HG02981 (cell line): ENCODE measurements at regions not wholly inside any gene's neighbourhood (a gene's known extent, or its start where the extent isn't known, plus 50 kb on each side); places are given as distances from the start of the nearest gene placed in this dataset.

Experiments
- ATAC-seq: cut with Tn5 transposase; IDR thresholded peaks from one replicate; pipeline ENCODE4 v1.9.1; 2021; ENCODE audit warnings: mild to moderate bottlenecking, moderate library complexity; ENCODE audit not compliant: unreplicated experiment

GRCh38 chr17:68665373-68665772, 64.2 kb upstream of the FAM20A start:
- ATAC-seq, result no peak

- ATAC-seq, result no peak
Measured at GRCh38 chr17:68662479-68662878, 61.3 kb upstream of the FAM20A start.

- no peak for ATAC-seq
Measured at GRCh38 chr17:68662037-68662432, 60.9 kb upstream of the FAM20A start.

GRCh38 chr17:68661265-68662036, 60.3 kb upstream of the FAM20A start:
- no peak for ATAC-seq

- no peak for ATAC-seq
Measured at GRCh38 chr17:68660302-68660701, 59.1 kb upstream of the FAM20A start.

GRCh38 chr17:68658999-68659780, 58.0 kb upstream of the FAM20A start:
- ATAC-seq, result no peak

DNA sequence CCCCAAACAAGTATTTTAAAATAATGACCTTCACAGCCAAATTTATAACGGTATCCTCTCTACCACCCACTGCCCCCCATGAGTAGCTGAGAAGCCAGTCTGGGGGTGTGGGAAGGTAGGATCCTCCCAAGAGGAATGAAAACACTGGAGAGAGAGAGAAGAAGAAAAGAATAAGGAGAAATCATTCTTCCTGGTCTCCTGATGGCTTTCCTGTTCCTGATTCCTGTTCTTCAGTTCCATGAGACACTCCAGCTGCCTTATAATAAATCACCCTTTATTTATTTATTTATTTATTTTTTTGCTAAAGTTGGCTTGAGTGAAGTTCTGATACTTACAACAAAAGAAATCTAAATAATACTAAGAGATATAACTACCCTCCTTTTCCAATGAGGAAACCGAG, 56.4 kb upstream of the FAM20A start:
- no peak for ATAC-seq

- ATAC-seq, result no peak
Measured at GRCh38 chr17:68657166-68657565, 56.0 kb upstream of the FAM20A start.

GRCh38 chr17:68656666-68657065, 55.5 kb upstream of the FAM20A start:
- ATAC-seq, result no peak
